Esophagus muscularis mucosa (tissue), 3 donors: ENCODE measurements at regions not wholly inside any gene's neighbourhood (a gene's known extent, or its start where the extent isn't known, plus 50 kb on each side); places are given as distances from the start of the nearest gene placed in this dataset.

Experiments used
- POLR2A ChIP-seq: fragments of 450-650 bp; IDR thresholded peaks from one replicate; pipeline ENCODE4 v1.6.1; 2017; ENCODE audit warnings: antibody characterized with exemption, moderate library complexity, mild to moderate bottlenecking, low read depth
- POLR2AphosphoS5 ChIP-seq, 2 donors: sonication (generic); formaldehyde crosslinking; IDR thresholded peaks; one replicate each; pipeline ENCODE4 v1.6.1; 2017; ENCODE audit warnings: antibody characterized with exemption in 2 of 2
- TF ChIP-seq, protein P1 (sequence below), 3 experiments: fragments of 200-600 bp in 2 of 3; fragments of 450-650 bp in 1 of 3; sonication (generic) in 2 of 3; IDR thresholded peaks; one replicate each; pipeline ENCODE4 v1.5.1; 2017 to 2019; ENCODE audit warnings: antibody characterized with exemption in 3 of 3, mild to moderate bottlenecking in 2 of 3, moderate library complexity in 1 of 3

GRCh38 chr2:21559351-21559750 is 435.6 kb downstream of the TDRD15 start:
- TF ChIP-seq, protein P1, sequence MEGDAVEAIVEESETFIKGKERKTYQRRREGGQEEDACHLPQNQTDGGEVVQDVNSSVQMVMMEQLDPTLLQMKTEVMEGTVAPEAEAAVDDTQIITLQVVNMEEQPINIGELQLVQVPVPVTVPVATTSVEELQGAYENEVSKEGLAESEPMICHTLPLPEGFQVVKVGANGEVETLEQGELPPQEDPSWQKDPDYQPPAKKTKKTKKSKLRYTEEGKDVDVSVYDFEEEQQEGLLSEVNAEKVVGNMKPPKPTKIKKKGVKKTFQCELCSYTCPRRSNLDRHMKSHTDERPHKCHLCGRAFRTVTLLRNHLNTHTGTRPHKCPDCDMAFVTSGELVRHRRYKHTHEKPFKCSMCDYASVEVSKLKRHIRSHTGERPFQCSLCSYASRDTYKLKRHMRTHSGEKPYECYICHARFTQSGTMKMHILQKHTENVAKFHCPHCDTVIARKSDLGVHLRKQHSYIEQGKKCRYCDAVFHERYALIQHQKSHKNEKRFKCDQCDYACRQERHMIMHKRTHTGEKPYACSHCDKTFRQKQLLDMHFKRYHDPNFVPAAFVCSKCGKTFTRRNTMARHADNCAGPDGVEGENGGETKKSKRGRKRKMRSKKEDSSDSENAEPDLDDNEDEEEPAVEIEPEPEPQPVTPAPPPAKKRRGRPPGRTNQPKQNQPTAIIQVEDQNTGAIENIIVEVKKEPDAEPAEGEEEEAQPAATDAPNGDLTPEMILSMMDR (IDR thresholded peaks at IDR 0.05): no peak
- TF ChIP-seq POLR2A: no peak
- no peak for TF ChIP-seq POLR2AphosphoS5 (IDR thresholded peaks at IDR 0.05)
